Mucosa of rectum (tissue), 2 donors: ENCODE measurements at regions not wholly inside any gene's neighbourhood (a gene's known extent, or its start where the extent isn't known, plus 50 kb on each side); places are given as distances from the start of the nearest gene placed in this dataset.

Source experiments
- H3K27ac ChIP-seq, 2 donors: one replicate each; pipeline ENCODE4 v1.7.0; 2013; ENCODE audit warnings: inconsistent platforms in 2 of 2, low read depth in 2 of 2, low read length in 2 of 2
- H3K27me3 ChIP-seq, 2 donors: one replicate each; pipeline ENCODE4 v1.7.0; 2013; ENCODE audit warnings: low read length in 2 of 2; ENCODE audit not compliant: control insufficient read depth in 2 of 2, insufficient read depth in 2 of 2
- H3K36me3 ChIP-seq, 2 donors: one replicate each; pipeline ENCODE4 v1.7.0; 2013; ENCODE audit warnings: low read length in 2 of 2; ENCODE audit not compliant: control insufficient read depth in 2 of 2, insufficient read depth in 2 of 2
- H3K4me1 ChIP-seq, 2 donors: one replicate each; pipeline ENCODE4 v1.7.0; 2013; ENCODE audit warnings: low read length in 2 of 2, mild to moderate bottlenecking in 1 of 2; ENCODE audit not compliant: control insufficient read depth in 2 of 2, insufficient read depth in 2 of 2
- H3K4me3 ChIP-seq, 2 donors: one replicate each; pipeline ENCODE4 v1.7.0; 2013; ENCODE audit warnings: low read length in 2 of 2
- H3K9ac ChIP-seq, 2 donors: one replicate each; pipeline ENCODE4 v1.7.0; 2013; ENCODE audit warnings: low read length in 2 of 2, low read depth in 1 of 2, mild to moderate bottlenecking in 1 of 2
- H3K9me3 ChIP-seq, 2 donors: one replicate each; pipeline ENCODE4 v1.7.0; 2013; ENCODE audit warnings: low read length in 2 of 2; ENCODE audit not compliant: control insufficient read depth in 2 of 2
- donor health status: healthy.
- donor health status: Normal muscosa, but diverticular disease.

DNA sequence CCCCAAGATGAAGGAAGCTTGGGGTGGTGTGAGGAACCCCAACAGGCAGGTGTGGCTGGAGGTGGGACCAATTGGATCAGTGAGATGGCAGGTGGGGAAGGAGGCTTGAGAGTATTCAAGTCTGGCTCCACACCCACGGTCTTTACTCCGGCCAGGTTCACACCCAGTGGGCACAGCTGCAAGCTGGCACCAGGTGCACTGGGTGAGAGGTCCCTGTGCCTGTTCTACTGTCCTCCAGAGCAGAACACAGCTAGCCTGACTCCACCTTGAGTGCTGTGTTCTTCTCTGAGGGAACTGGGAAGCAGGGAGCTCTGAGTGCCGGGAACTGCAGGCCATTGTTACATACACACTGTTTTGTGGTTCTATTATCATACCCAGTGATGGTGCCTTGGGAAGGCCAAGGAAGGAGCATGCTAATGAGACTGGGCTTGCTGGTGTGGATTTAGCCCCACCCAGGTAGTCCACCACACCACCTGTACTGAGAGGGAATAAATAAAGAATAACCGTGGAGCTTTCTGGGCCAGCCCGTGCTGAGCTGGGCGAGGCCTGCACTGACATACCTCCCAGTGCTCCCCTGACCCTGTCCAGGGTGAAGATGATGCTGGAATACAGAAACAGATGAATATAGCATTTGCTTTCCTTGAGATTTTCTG, 93.4 kb downstream of the ABHD5 start:
- no peak overlapping the region for H3K9ac ChIP-seq
- no peaks in the 10 kb centered on the region for H3K9me3 ChIP-seq
- H3K36me3 ChIP-seq, result no peaks in the 10 kb centered on the region
- peak overlapping the region in 1 of 2 donors; percentile 9 for H3K27ac ChIP-seq
- H3K4me3 ChIP-seq, result no peak overlapping the region
- H3K27me3 ChIP-seq, result no peaks in the 10 kb centered on the region
- H3K4me1 ChIP-seq, result peaks cover 6% of the 10 kb centered on the region in 2 donors

- Histone ChIP-seq H3K27me3 (no peaks in the 10 kb centered on the region), H3K36me3 (no peaks in the 10 kb centered on the region), H3K27ac (no peak overlapping the region), H3K4me3 (no peak overlapping the region), H3K4me1 (peaks cover 6% of the 10 kb centered on the region in 2 donors), H3K9me3 (no peaks in the 10 kb centered on the region), H3K9ac (no peak overlapping the region)
Measured at GRCh38 chr3:43784640-43785011, 93.9 kb downstream of the ABHD5 start.

- H3K9me3 ChIP-seq, result no peaks in the 10 kb centered on the region
- H3K9ac ChIP-seq, result no peak overlapping the region
- peaks cover 6% of the 10 kb centered on the region in 2 donors for H3K4me1 ChIP-seq
- H3K36me3 ChIP-seq, result no peaks in the 10 kb centered on the region
- no peak overlapping the region for H3K4me3 ChIP-seq
- no peaks in the 10 kb centered on the region for H3K27me3 ChIP-seq
- H3K27ac ChIP-seq, result no peak overlapping the region
Measured at GRCh38 chr3:43785551-43785950, 94.8 kb downstream of the ABHD5 start.

DNA sequence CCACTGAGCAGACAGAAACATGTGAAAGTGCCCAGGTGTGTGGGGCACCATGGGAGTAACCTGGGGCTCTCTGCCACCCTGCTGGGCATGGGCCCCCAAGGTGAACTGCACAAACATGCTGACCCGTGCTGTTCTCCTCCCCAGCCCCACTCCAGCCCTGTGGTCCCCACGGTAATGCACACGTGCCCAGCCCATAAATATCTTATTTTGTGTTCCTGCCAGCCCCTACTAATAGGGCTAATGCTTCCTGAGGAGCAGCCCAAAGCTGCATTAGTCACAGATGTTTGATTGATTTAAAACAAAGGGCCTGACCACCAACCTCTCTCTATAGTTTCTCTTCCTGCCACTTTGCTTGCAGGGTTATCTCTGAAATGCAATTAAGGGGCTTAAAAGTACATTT, 95.4 kb downstream of the ABHD5 start:
- Histone ChIP-seq H3K27ac (no peak overlapping the region), H3K9me3 (no peaks in the 10 kb centered on the region), H3K27me3 (no peaks in the 10 kb centered on the region), H3K9ac (no peak overlapping the region), H3K36me3 (no peaks in the 10 kb centered on the region), H3K4me1 (peaks cover 6% of the 10 kb centered on the region in 2 donors), H3K4me3 (no peak overlapping the region)

DNA sequence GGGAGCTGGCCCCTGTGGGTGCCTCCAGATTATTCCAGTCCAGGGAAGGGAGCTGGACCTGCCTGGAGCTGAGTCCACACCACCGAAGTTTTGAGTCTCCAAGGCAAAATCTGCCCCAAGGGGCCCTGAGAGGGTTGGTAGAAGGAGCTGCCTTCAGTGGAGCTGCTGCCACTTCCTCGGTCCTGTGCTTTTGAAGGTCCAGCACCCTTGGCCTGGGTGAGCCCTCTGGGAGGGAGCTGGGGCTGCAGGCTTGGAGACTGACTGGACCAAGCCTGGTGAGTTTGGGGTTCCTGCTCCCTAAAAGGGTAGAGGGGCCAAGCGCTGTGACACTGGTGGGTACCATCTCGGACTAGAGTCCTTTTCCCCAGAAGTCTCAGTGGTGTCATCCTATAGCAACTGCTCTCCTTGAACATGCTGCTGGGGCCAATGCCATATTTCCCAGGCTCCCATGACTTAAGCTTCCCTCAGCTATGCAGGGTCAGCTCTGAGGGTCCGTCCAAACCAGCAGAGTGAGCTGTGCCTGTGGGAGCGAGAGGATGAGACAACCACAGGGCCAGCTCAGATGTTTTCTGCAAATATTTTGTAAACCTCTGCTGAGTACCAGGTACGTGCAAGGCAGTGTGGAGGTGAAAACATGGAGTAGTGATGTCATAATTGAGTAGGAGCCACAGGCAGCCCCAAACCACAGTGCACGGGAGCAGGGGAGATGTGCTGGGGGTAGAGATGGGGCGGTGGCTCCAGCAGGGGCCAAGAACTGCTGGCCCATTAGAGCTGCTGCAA, 96.0 kb downstream of the ABHD5 start:
- Histone ChIP-seq H3K27me3 (no peaks in the 10 kb centered on the region), H3K4me3 (no peak overlapping the region), H3K9me3 (no peaks in the 10 kb centered on the region), H3K9ac (no peak overlapping the region), H3K27ac (no peak overlapping the region), H3K4me1 (peaks cover 6% of the 10 kb centered on the region in 2 donors), H3K36me3 (no peaks in the 10 kb centered on the region)

DNA sequence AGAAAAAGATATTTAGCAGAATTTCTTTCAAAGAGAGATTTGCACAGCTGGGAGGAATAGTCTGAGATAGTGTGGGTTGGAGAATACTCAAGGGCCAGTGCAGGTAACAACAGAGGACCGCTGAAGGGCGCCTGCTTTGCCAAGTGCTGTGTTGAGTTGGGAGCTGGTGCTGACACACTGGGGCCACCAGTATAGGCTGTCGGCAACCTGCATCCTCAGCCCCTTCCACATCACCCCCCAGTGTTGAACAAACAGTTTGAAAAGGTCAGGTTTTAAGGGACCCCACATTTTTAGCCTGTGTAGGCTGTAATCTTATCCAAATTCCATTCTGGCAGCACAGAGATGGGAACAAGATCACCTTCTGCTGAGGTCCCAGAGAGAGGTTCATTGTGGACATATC, 96.6 kb downstream of the ABHD5 start:
- no peaks in the 10 kb centered on the region for H3K9me3 ChIP-seq
- H3K36me3 ChIP-seq, result no peaks in the 10 kb centered on the region
- peaks cover 6% of the 10 kb centered on the region in 2 donors for H3K4me1 ChIP-seq
- no peak overlapping the region for H3K27ac ChIP-seq
- no peak overlapping the region for H3K4me3 ChIP-seq
- H3K9ac ChIP-seq, result no peak overlapping the region
- H3K27me3 ChIP-seq, result no peaks in the 10 kb centered on the region

GRCh38 chr3:43789028-43789427, 98.3 kb downstream of the ABHD5 start:
- Histone ChIP-seq H3K9ac (no peak overlapping the region), H3K4me1 (peaks cover under 1 to 2% of the 10 kb centered on the region in 2 donors), H3K4me3 (no peak overlapping the region), H3K36me3 (no peaks in the 10 kb centered on the region), H3K27me3 (peaks cover 0 to 4% of the 10 kb centered on the region in 2 donors), H3K9me3 (no peaks in the 10 kb centered on the region), H3K27ac (no peak overlapping the region)

DNA sequence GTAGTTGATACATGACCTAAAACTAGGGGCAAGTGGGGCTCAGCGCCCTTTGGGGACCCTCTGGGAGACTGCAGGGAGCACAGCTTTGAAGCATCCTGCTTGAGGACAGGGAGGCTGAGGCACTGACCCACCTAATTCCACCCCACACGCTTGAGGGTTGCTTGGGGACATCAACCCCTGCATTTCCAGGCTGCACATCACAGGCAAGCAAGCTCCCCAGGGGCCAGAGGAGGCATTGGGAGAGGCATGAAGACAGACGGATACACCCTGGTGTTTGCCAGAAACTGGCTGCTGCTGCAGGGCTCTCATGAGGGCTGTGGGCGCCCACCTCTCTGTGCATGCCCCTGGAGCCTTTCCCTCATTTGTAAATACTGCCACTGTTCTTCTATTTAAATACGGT, 99.3 kb downstream of the ABHD5 start:
- Histone ChIP-seq H3K9me3 (no peaks in the 10 kb centered on the region), H3K9ac (no peak overlapping the region), H3K4me3 (no peak overlapping the region), H3K4me1 (no peaks in the 10 kb centered on the region), H3K27ac (no peak overlapping the region), H3K27me3 (peaks cover 0 to 4% of the 10 kb centered on the region in 2 donors), H3K36me3 (no peaks in the 10 kb centered on the region)

GRCh38 chr3:43790476-43790875, 99.7 kb downstream of the ABHD5 start:
- Histone ChIP-seq H3K36me3 (no peaks in the 10 kb centered on the region), H3K27me3 (peaks cover 0 to 4% of the 10 kb centered on the region in 2 donors), H3K4me3 (no peak overlapping the region), H3K4me1 (no peaks in the 10 kb centered on the region), H3K27ac (no peak overlapping the region), H3K9ac (no peak overlapping the region), H3K9me3 (no peaks in the 10 kb centered on the region)

DNA sequence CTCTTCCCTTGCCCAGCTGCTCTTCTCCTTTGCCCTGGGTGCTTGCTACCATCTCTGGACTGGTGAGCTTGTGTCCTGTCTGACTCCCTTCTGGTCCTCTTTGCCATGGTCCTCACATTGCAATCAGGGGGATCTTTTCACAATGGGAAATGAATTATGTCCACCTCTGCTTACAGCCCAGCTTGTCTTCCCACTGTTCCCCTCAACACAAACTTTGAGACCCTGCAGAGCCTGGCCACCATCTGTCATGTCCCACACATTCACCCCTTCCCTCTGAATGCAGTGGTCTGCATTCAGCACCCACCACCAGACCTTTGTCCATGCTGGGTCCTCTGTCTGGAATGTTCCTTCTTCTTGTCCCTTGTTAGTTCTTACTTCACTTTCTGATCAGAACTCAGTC, 100.5 kb downstream of the ABHD5 start:
- H3K4me1 ChIP-seq, result no peaks in the 10 kb centered on the region
- no peak overlapping the region for H3K4me3 ChIP-seq
- H3K36me3 ChIP-seq, result no peaks in the 10 kb centered on the region
- H3K27ac ChIP-seq, result no peak overlapping the region
- H3K9me3 ChIP-seq, result no peaks in the 10 kb centered on the region
- no peak overlapping the region for H3K9ac ChIP-seq
- peaks cover 0 to 4% of the 10 kb centered on the region in 2 donors for H3K27me3 ChIP-seq
